Pulmonary artery endothelial cell (primary cell): ENCODE measurements at regions not wholly inside any gene's neighbourhood (a gene's known extent, or its start where the extent isn't known, plus 50 kb on each side); places are given as distances from the start of the nearest gene placed in this dataset.
"Not testable (repeated sequence)": the region's sequence is repeated elsewhere in the genome, so short reads cannot be mapped to it uniquely, and the experiment has no call there.

Source experiments
- DNase-seq: peaks from one replicate; pipeline ENCODE4 v3.0.0-alpha.2; 2011; ENCODE audit warnings: low read depth, low spot score

DNA sequence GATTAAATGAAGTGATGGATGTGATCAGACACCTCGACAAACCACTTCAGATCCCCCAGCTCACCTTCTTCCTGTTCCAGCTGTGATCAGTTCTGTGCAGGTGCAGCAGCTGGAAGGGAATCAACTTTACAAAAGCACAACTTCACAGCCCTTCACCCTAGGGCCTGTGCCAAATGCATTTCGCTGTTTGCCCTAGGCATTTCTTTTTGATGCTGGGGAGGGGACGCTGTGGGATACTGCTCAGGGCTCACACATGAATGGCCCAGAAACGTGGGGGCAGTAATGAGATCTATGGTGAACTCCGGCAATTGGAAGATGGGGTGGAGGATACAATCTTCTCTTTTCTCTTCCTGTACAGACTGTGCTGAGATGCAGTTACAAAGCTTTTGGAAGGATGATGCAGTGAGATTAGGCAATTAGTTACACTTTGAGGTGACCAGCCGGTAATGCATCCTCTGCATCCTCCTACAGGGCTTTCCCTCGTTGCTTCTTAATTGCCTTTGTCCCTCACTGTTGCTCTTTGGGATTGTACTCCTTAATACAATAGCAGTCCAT, 215.1 kb upstream of the PITX2 start:
- no peak for DNase-seq

- DNase-seq, result no peak
These were observed 217.4 kb upstream of the PITX2 start for GRCh38 chr4:110840221-110840654.

- DNase-seq, result no peak
These were observed 225.9 kb upstream of the PITX2 start for GRCh38 chr4:110848787-110849186.

- DNase-seq, result no peak
These were observed 226.6 kb upstream of the PITX2 start for GRCh38 chr4:110849461-110849860.

GRCh38 chr4:110850461-110851442, 227.9 kb upstream of the PITX2 start:
- DNase-seq, result no peak

DNA sequence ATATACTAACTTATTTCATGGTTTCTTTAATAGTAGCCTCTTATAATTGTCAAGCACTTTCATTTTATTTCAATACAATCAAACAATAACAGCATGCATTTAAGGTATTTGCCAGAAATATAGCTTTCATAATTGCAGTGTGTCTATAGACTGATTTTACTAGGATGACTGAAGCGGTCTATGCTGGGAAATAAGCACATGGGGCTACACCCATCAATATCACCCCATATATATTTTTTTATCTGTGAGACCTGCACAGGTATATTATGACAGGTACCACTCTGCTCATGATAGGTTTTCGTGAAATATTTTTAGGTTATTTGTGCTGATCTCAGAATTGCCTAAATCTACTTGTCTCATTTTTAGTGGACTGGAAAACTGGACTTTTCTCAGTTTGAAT, 229.1 kb upstream of the PITX2 start:
- no peak for DNase-seq

DNA sequence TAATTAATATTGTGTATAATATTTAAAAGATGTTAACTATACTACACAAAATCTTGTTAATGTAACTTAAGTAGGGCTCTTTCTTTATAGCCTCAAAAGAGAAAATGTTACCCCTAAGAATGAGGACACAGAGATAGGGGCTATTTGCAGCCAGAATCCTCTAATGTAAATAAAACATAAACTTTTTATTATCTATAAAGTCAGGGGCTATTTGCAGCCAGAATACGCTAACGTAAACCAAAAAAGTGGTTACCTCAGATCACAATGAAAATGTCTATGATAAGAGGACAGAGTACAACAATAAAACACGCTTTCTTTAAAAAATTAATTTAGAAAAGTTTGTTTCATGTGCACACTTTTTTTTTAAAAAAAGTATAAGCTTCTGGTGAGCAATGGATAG, 229.9 kb upstream of the PITX2 start:
- no peak for DNase-seq

DNA sequence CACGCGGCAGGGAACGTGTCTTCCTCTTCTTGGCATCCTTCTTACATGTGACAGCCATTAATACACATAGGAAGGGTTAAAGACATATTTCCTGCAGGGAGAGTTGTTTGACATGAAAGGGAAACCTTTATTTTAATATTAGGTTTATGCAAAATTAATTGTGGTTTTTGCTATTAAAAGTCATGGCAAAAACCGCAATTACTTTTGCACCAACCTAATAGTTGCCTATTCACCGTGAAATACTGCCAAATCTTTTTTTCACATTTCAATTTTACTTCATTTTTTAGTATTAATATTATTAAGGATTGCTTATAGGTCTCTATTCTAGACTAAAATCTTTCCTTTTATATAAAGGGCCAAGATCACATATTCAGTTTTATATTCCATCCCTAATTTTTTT, 230.4 kb upstream of the PITX2 start:
- DNase-seq, result no peak

GRCh38 chr4:110854021-110854678, 231.3 kb upstream of the PITX2 start:
- no peak for DNase-seq

GRCh38 chr4:110860125-110860524, 237.2 kb upstream of the PITX2 start:
- no peak for DNase-seq

GRCh38 chr4:110860901-110861300, 238.0 kb upstream of the PITX2 start:
- DNase-seq, result no peak

DNA sequence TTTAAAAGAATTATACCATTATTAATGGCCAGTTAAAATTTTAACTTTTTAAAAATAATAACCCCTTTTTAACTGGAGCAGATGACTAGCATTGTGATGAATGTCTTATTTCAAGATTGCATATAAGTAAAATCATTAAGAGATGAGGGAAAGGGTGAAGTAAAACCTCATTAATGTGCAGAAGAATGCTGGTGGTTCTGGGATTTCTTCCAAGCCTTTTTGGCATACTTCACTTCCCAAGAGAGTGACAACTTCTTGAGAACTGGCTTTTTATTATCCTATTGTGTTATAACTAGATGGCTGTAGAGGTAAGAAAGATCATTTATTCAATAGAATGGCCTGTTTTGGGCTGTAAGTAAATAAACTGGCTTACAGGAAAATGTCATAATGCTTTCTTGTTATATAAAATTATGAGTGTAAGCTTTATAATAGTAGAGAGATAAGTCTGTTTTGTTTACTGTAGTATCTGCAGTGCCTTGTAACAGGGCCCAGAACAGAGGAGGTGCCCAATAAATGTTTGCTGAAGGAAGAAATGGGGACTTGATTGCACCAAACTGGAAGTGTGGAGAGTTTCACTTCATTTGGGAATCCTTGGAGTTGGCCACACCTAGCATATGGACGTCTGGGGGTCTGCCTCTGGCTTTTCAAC, 242.9 kb upstream of the PITX2 start:
- DNase-seq, result no peak

DNA sequence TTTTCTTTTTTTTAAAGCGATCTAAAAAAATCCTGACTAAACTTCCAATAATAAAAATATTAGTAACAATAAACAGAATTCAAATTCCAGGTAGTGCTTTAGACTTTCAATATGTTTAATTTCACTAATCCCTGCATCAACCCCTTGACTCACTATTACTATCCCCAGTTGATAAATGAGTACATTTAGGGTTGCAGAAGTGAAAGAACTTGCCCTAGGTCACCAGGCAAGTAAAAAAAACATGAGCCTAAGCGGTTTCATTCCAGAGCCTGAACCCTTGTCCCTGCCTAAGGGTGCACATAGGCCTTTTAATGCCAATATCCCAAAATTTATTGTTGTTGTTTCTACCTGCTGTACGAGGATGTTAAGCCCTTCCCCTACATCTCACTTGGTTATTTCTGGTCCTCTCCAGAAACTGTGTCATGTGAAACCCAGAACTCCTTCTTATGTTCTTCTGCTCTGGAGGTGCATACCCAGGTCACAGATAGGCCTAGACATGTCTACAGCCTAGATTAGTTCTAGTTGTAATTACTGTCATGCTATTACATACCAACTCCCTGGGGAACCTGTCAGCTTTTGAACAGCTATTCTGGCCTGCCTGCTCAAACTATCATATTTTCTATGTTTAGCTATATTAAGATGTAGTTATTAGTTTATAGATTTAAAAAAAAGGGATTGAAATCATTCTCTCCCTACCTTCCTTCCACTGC, 244.5 kb upstream of the PITX2 start:
- no peak for DNase-seq

- DNase-seq, result no peak
These were observed 245.3 kb upstream of the PITX2 start for GRCh38 chr4:110867981-110868720.

GRCh38 chr4:110869114-110869513, 246.2 kb upstream of the PITX2 start:
- DNase-seq, result no peak

DNA sequence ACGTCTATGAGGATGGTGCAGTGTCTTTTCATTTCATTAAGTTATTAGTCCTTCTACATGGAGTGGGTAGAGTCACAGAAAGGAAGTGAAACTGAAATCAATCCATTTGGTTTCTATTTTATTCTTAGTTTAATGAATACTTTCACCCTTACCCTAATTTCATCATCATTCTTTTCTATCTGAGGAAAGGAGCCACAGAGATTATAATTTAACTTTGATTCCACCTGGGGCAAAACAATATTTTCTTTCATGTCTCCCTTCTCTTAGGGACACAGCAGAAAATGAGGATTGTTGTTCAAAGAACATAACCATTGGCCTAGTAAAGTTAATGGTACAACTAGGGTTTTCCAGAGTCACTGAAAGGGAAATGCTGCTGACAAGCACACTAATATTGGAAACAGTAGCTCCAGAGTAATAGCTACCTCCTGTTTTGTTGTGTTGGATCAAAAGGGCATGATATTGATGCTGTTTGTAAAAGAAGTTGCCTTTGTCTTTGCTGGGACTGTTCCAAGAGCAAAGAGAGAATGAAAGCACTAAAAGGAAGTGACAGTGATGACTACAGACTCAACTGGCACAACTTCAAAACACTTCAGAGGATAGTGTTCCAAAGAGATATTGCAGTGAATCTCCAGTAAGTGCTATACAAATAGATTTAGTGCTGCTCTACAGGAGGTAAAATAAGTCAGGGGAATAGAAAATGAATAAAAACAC, 247.1 kb upstream of the PITX2 start:
- no peak for DNase-seq

DNA sequence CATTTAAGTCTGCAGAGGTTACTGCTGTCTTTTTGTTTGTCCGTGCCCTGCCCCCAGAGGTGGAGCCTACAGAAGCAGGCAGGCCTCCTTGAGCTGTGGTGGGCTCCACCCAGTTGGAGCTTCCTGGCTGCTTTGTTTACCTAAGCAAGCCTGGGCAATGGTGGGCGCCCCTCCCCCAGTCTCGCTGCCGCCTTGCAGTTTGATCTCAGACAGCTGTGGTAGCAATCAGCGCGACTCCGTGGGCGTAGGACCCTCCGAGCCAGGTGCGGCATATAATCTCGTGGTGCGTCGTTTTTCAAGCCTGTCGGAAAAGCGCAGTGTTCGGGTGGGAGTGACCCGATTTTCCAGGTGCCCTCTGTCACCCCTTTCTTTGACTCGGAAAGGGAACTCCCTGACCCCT, 253.3 kb upstream of the PITX2 start:
- not testable (repeated sequence) for DNase-seq

GRCh38 chr4:110876866-110877265, 254.0 kb upstream of the PITX2 start:
- no peak for DNase-seq

DNA sequence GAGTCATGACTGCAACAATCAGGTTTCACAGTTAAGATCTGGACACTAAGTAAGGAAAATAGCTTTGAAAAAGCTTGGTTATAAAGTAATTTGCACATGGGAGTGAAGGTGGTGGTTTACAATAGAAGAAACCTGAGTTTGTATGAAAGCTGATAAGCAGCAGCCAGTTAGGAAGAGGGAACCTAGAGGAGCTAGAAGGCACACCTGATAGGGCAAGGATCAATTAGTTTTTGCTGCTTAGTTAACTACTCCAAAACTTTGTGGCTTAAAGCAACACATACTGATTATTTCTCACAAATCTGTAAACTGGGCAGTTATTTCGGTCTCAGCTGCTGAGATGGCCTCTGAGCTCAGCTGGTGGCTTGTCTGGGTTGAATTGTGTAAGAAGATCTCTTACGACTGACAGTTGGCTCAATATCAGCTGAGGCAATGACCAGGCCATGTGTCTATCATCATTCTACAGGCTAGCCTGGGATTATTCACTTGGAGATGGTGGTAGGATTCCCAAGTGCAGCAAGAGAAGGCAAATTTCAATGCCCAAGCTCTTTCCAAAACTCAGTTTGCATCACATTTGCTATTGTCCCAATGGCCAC, 255.0 kb upstream of the PITX2 start:
- no peak for DNase-seq
